Thoracic aorta (tissue), 2 donors: ENCODE measurements at regions not wholly inside any gene's neighbourhood (a gene's known extent, or its start where the extent isn't known, plus 50 kb on each side); places are given as distances from the start of the nearest gene placed in this dataset.

Experiments
- ATAC-seq: fragments of 150-250 bp; one replicate; pipeline ENCODE4 v1.8.0; 2017; ENCODE audit warnings: low read depth; ENCODE audit not compliant: insufficient number of reproducible peaks, low FRiP score
- DNase-seq: peaks from one replicate; pipeline ENCODE4 v3.0.0-alpha.2; 2020; ENCODE audit warnings: low spot score
- H3K27ac ChIP-seq, 2 donors: fragments of 200-600 bp; sonication (generic); 1 replicate in 1 of 2; 2 replicates in 1 of 2; pipeline ENCODE4 v1.5.1; 2016; ENCODE audit warnings: mild to moderate bottlenecking in 2 of 2, moderate library complexity in 2 of 2
- H3K27me3 ChIP-seq: fragments of 200-600 bp; sonication (generic); replicated peaks from 2 replicates; pipeline ENCODE4 v1.6.0; 2016; ENCODE audit warnings: mild to moderate bottlenecking; ENCODE audit not compliant: insufficient read depth
- H3K36me3 ChIP-seq: fragments of 200-600 bp; sonication (generic); one replicate; pipeline ENCODE4 v1.5.1; 2016
- H3K4me1 ChIP-seq, 2 donors: fragments of 200-600 bp; sonication (generic); 1 replicate in 1 of 2; 2 replicates in 1 of 2; pipeline versions ENCODE4 v1.5.1 to v1.6.0; 2016; ENCODE audit warnings: low read depth in 2 of 2, mild to moderate bottlenecking in 1 of 2; ENCODE audit not compliant: control insufficient read depth in 1 of 2
- H3K4me3 ChIP-seq: fragments of 200-600 bp; sonication (generic); 2 replicates; pipeline ENCODE4 v1.5.1; 2016; ENCODE audit warnings: mild to moderate bottlenecking
- H3K9me3 ChIP-seq: fragments of 200-600 bp; sonication (generic); 2 replicates; pipeline ENCODE4 v1.5.1; 2016
- CTCF ChIP-seq: fragments of 200-600 bp; sonication (generic); IDR thresholded peaks from one replicate; pipeline ENCODE4 v1.5.1; 2019; ENCODE audit warnings: antibody characterized with exemption

DNA sequence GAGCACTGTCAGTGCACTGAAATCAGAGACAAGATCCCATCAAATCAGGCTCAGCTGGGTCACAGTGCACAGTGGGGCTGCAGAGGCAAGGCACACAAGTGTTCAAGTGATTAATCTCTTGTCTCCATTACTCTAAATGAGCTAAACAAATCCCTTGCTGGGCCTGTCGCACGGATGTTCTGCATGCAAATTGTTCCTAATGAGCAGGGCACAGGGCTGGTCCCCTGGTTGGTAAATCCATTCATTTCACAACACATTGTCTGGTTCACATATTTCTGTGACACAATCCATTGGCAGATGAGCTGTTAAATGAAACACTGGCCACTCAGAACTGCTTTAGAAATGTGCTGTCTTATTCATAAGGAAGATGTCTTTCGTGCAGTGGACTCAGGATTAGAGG is 167.9 kb upstream of the BRINP1 start:
- DNase-seq, result no peak
- Histone ChIP-seq H3K36me3 (no peaks in the 10 kb centered on the region), H3K27me3 (no peaks in the 10 kb centered on the region), H3K4me1 (no peaks in the 10 kb centered on the region), H3K4me3 (no peak overlapping the region), H3K27ac (no peak overlapping the region), H3K9me3 (no peaks in the 10 kb centered on the region)
- no peak for ATAC-seq
- TF ChIP-seq CTCF, result no peak

DNA sequence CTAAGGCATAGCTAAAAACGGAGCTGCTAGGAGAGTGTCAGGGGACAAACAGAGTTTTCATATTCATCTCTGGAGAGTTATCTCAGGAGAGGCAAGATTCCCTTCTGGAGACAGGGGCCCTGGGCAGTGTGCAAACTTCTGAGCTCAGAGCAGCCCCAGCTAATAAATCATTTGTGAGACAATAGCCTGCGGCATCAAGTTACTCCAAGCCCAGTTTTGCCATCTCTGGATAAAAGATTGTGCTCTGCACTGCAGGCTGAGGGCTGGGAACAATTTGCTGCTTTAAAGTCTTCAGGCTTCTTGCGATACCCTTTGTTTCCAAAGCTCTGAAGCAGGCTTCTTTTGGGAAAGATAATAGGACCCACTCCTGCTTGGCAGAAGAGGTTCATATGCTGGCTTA is 164.3 kb upstream of the BRINP1 start:
- ATAC-seq, result no peak
- no peak for TF ChIP-seq CTCF
- Histone ChIP-seq H3K4me3 (no peak overlapping the region), H3K36me3 (no peaks in the 10 kb centered on the region), H3K4me1 (no peaks in the 10 kb centered on the region), H3K27me3 (no peaks in the 10 kb centered on the region), H3K9me3 (no peaks in the 10 kb centered on the region), H3K27ac (no peak overlapping the region)
- DNase-seq, result no peak

DNA sequence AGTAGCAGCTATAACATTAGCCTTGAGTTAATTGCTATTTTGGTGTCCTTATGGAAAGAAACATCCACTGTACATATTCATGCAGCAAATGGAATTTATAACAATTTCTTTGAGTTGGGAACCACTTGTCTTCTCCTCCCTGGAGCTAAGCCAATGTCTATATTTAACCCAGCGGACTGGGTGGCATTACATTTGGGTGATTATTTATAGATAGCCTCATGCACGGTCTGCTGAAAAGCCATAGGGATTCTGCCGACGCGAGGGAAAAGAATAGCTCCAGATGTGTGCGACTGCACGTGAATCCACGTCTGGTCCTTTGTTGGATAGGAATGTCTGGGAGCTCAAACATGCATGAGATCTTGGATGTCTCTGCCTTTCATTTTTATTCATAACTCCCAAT is 157.5 kb upstream of the BRINP1 start:
- TF ChIP-seq CTCF, result no peak
- no peak for ATAC-seq
- no peaks in the 10 kb centered on the region for H3K36me3 ChIP-seq

GRCh38 chr9:119523508-119523907 is 154.3 kb upstream of the BRINP1 start:
- H3K4me1 ChIP-seq, result peaks cover 0 to 4% of the 10 kb centered on the region in 2 donors
- no peaks in the 10 kb centered on the region for H3K9me3 ChIP-seq
- no peak for DNase-seq
- H3K36me3 ChIP-seq, result no peaks in the 10 kb centered on the region
- H3K27ac ChIP-seq, result no peak overlapping the region
- no peak overlapping the region for H3K4me3 ChIP-seq
- TF ChIP-seq CTCF, result no peak
- no peak for ATAC-seq
- no peaks in the 10 kb centered on the region for H3K27me3 ChIP-seq

More for the DNA sequence above, 157.5 kb upstream of the BRINP1 start:
- no peak for DNase-seq
- Histone ChIP-seq H3K27me3 (no peaks in the 10 kb centered on the region), H3K4me1 (peaks cover 0 to 4% of the 10 kb centered on the region in 2 donors), H3K4me3 (no peak overlapping the region), H3K27ac (no peak overlapping the region), H3K9me3 (no peaks in the 10 kb centered on the region)

DNA sequence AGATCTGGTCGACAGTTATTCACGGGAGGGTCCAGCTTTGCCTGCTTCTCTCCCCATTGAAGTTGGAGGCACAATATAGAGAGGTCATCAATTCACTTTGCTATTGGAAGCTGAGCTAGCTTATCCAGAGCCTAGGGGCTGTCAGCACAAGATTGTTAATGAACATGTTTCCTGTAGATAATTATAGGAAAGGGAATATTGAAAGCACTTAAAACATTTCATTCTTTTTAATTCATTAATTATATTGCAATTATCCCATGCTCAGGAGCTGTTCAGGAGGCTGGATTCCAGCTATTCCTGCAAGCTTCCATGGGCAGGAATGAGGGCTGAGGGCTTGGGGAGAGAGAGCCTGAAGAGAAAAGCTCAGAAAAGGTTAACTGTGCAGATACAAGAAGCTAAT is 153.1 kb upstream of the BRINP1 start:
- H3K4me1 ChIP-seq, result peaks cover 0 to 4% of the 10 kb centered on the region in 2 donors
- no peaks in the 10 kb centered on the region for H3K27me3 ChIP-seq
- DNase-seq (no peak), ATAC-seq (no peak)
- no peaks in the 10 kb centered on the region for H3K9me3 ChIP-seq
- no peaks in the 10 kb centered on the region for H3K36me3 ChIP-seq
- TF ChIP-seq CTCF, result no peak
- H3K27ac ChIP-seq, result no peak overlapping the region
- no peak overlapping the region for H3K4me3 ChIP-seq
